ENCODE measurements at regions not wholly inside any gene's neighbourhood (a gene's known extent, or its start where the extent isn't known, plus 50 kb on each side); places are given as distances from the start of the nearest gene placed in this dataset.

DNA sequence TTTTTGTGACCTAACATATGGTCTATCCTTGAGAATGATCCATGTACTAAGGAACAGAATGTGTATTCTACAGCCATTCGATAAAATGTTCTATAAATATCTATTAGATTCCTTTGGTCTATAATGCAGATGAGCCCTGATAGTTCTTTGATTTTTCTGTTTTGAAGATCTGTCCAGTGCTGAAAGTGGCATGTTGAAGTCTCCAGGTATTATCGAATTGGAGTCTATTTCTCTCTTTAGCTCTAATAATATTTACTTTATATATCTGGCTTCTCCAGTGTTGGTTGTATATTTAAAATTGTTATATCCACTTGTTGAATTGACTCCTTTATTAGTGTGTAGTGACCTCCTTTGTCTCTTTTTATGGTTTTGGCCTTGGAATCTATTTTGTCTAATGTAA is 377.9 kb downstream of the ARL6IP6 start:
- no peak for DNase-seq

DNA sequence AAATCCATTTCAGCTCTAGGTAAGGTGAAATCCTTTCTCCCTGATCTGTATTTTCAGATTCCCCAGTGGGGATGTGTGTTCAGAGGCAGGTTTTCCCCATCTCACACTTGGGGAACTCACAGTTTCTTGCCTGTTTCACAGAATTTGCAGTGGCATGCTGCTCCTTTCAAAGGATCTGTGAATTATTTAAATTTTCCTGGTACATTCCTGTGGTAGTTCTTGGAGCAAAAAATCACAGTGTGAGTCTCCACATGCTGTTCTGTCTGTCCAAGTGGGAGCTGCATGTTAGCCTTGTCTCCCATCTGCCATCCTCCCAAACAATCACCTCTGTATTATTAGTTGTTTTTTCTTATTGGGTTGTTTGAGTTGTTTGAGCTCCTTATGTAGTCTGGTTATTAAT is 372.9 kb downstream of the ARL6IP6 start:
- no peak for DNase-seq

GRCh38 chr2:153079315-153079714 is 360.9 kb downstream of the ARL6IP6 start:
- DNase-seq = no peak

DNA sequence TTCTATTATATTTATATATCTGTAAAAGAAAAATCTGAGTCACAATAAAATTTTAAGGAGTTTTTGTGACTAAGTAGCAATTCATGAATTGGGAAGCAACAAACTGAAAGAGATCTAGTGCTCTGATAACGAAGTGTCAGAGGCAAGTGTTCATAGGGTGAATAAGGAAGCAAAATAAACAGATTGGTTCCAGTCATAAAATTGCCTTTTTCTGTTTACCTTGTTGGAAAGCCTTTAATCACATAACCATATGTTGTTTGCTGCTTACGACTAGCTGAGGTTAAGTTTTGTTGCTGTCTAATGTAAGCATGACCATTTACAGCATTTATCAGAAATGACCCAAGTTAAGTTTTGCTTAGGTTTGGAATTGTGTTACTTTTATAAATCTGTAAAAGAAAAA is 358.9 kb downstream of the ARL6IP6 start:
- DNase-seq = no peak

- DNase-seq = peak; percentile 1
These were observed 355.8 kb downstream of the ARL6IP6 start for GRCh38 chr2:153074207-153074606.

DNA sequence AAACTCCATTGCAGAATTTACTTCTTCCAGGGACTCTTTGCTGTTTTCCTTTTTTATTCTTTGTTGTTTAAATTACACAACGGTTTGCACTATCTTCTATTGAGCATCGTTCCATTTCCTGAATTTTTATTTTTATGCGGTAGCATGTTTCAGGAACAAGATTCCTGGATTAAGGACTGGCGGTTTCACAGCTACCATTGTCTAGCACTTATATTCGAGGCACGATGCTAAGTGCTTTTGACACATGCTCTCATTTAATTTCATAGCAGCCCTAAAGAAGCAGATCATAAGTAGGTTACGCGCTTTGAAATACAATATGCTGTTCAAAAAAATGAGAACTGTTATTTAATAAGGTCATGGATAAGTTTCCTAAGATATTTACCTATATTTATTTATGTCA is 354.4 kb downstream of the ARL6IP6 start:
- no peak for DNase-seq

DNA sequence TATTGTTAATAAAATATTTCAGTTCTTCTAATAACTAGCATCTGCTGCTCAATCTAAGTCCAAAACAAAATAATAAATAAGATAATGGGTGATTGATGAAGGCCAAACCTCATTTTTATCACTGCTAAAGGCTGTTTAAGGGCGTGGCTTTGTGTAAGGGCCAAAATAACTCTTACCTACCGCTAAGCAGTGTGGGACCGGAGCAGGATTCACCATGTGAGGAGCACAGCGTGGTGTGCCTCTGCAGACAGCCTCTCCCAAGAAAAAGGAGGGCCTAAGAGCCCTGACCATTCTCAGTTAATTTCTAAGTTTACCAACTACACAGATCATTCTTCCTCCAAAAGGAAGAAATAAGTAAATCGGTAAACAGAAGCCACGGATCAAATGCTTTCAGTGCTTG is 353.7 kb downstream of the ARL6IP6 start:
- DNase-seq = no peak

DNA sequence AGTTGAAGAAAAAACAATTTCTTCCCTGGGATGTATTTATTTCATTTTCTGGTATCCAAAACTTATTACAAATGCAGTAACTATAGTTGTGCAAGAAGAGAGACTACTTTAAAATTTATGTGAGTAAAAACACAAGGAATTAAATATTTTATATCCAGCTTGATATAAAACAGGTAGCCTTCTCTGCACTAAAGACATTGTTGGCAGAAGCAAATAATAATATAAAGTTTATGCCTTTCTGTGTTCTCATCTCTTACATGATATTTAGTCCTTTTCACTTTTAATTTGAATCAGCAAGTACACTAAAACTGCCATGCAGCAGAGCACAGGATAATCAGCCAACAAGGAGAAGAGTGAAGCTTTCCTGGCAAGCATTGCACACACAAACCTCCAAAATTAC is 352.7 kb downstream of the ARL6IP6 start:
- DNase-seq = no peak

DNA sequence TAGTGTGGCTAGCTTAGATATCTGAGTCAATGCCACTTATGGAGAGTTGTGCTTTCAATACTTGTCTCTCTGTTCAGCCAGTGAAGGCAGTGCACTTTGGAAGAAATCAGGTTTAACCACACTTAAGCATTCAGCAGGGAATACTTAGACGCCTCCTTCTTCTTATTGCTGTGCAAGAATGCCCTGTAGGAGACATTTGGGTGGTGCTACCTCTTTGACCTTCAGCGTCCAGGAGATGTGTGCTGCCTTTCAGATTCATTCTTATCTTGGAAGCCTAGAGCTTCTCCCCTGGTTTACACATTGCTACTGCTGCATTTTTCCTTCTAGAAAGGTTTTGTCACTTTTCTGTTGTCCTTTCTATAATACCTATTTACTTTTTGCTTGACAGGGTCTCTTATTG is 350.5 kb downstream of the ARL6IP6 start:
- no peak for DNase-seq

DNA sequence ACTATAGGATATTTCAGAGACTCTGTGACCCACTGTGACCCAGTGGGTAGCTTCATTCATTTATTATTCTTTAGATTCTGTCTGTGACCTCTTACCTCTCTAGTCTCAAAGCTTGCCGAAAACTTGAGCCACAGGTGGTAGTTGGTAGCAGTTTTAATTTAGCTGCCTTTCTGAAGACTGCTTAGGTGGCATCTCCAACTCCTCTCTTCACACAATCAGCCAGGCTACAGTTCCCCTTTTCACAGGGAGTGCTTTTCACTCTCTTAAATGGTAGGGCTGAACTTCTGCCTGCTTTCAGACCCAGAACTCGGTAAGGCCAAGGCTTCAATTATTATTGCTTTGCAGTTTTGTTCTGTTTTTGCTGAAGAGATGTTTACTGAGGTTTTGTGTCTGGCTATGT is 349.6 kb downstream of the ARL6IP6 start:
- no peak for DNase-seq

DNA sequence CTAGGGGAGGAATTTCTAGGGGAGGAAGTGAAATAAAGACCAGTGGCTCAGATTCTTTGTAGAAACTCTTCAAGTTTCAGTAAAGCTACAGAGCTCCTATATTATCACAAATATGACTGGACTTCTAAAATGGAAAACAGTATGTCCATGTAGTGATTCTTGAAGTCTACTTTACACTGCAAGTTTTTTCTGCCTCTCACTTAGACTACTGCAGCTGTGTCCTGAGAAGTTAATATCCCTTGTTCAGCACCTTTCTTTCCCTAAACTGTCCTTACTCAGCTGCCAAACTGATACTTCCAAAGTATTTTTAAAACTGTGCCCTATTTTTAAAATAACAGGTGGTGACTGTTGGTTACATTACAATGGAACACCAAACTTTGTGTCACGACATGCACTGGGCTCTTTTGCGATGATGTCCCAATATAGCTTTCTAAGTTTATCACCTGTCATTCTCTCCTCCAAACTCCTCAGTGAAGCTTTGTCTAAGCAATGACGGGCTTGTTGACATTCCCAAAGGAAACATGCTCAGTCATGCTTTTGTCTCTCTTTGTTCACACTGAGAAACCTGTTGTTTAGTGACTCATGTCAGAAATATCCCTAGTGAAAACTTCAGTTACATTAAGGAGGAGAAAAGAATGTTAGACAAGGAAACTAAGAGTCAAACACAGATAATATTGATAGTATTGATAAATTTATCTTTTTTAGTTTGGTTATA is 341.1 kb downstream of the ARL6IP6 start:
- DNase-seq = peak; percentile 5

- no peak for DNase-seq
These were observed 339.3 kb downstream of the ARL6IP6 start for GRCh38 chr2:153057743-153058142.

DNA sequence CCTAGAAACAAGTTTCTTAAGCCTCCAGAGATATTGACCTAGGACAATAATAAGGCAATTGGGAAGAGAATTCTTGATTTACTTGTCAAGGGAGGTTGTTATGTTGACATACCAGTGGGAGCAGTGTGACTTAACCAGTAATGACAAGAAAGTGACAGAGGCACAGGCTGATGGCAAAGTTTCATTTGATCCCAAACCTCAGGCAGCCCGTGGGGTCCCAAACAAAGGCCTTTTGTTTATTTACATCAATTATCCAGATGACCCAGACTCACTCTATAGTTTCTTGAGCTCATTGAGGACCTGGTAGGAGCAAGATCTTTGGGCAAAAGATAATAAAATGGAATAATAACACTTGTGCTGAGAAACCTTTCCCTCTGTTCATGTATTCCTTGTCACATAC is 336.8 kb downstream of the ARL6IP6 start:
- no peak for DNase-seq

DNA sequence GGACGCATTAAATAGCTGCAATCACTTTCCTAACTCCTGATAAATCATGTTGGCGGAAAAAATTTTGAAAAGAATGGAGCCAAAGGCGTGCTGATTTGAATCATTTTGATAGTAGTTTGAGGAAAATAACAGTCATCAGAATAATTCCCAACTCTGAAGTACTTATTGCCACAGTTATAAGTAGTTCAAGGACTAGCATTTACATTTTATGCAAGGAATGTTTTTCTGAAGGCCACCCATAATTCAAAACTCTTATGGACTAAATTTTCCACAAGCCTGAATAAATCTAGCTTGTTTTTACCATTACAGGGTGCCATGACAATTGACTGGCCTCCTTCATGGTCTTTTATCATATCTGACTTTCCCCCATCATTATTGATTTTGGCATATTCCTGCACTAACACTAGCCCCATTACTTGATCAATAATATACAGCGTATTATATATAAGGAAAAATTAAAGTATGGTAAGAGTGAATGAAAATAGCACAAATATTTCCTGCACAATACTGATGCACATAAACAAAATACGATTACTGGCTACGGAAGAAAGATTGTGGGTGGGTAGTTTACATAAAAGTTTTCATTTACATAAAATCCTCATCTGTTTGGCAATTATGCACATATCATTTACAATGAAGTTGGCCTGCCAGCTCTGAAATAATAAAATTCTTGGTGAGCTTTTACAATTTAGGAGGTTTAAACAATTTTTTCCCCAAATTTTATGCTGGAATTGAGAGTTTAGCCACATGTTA is 334.6 kb downstream of the ARL6IP6 start:
- DNase-seq = no peak

- DNase-seq = no peak
These were observed 328.8 kb downstream of the ARL6IP6 start for GRCh38 chr2:153047220-153047619.

GRCh38 chr2:153043385-153043784 is 325.0 kb downstream of the ARL6IP6 start:
- DNase-seq = no peak

GRCh38 chr2:153028626-153029025 is 310.2 kb downstream of the ARL6IP6 start:
- no peak for DNase-seq

- DNase-seq = no peak
These were observed 309.1 kb downstream of the ARL6IP6 start for GRCh38 chr2:153027533-153027932.

DNA sequence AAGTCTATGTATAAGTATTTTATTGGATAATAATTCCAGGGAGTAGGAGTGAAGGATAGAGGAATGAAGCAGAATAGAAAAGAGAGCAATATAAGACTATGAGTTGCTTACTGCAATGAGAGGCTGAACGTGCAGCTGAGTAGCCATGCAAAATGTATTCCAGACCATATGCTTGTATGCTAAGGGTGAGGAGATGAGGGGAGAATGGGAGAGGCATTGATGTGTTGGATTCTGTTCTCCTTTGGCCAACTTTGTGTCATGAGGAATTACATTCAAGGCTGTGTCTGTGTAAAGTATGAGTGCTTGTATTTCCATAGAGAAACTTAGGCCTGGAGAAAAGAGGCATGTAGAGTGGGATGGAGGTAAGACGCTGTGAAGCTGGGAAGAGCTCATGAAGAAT is 301.8 kb downstream of the ARL6IP6 start:
- no peak for DNase-seq

DNA sequence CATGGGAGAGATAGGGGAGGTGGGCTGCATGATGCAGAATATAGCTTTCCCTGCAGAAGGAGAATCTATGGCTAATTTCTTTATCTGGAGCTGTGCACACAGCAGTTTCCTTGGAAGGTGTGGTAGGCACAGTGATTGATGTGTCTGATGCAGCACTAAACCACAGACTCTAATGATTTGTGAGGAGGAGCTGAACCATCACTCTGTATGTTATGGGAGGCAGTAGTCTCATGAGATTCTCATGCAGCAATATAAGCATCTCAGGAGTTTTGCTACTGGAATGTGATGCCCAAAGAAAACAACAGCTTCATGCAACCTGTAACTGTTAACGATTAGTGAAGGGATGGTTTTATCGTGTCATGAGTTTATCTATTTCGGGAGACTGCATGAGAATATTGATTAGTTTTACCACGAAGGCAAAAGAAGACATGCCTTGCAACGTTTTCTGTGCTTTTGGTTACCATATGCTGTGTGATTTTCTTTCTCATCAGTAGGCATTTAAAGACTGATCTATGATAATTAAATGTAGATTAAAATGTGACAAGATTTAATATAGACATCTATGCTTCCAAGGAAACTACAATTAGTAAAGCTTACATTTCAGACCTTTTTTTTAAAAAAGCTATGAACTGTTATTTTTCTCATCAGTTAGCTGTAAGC is 286.8 kb downstream of the ARL6IP6 start:
- DNase-seq = no peak

GRCh38 chr2:153004627-153005026 is 286.2 kb downstream of the ARL6IP6 start:
- DNase-seq = no peak

DNA sequence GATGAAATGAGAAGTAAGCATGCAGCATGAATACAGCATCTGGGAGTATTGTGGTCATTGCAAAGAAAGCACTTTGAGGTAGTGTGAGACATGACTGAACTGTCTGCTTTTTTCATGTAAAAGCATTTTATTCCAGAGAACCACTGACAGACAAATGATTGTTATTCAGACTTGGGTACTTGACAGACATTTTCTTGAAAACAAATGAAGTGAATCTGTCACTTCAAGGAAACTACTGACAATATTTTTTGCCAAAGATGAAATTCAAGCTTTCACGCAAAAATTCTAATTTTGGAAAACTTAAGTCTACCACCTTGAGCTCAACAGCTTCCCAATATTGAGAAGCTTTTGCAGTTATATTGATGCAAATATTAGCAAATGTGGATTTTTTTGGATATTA is 255.7 kb downstream of the ARL6IP6 start:
- DNase-seq = no peak

- no peak for DNase-seq
These were observed 253.3 kb downstream of the ARL6IP6 start for GRCh38 chr2:152971685-152972084.

GRCh38 chr2:152962446-152962845 is 244.0 kb downstream of the ARL6IP6 start:
- DNase-seq = no peak

All from fibroblast of skin of right biceps (primary cell).